ENCODE measurements at regions not wholly inside any gene's neighbourhood (a gene's known extent, or its start where the extent isn't known, plus 50 kb on each side); places are given as distances from the start of the nearest gene placed in this dataset.
"Not testable (repeated sequence)": the region's sequence is repeated elsewhere in the genome, so short reads cannot be mapped to it uniquely, and the experiment has no call there.

GRCh38 chr7:38331853-38332595 lies 58.6 kb upstream of the TARP start:
- DNase-seq (ENCODE audit: low spot score), result not testable (repeated sequence)

GRCh38 chr7:38330861-38331621 lies 57.6 kb upstream of the TARP start:
- DNase-seq (ENCODE audit: low spot score), result peak; percentile 42

- DNase-seq (ENCODE audit: low spot score), result peak; percentile 38
Observed at GRCh38 chr7:38330039-38330438, 56.6 kb upstream of the TARP start.

GRCh38 chr7:38329340-38329739 lies 55.9 kb upstream of the TARP start:
- no peak for DNase-seq (ENCODE audit: low spot score)

- no peak for DNase-seq (ENCODE audit: low spot score)
Observed at GRCh38 chr7:38328814-38329213, 55.4 kb upstream of the TARP start.

GRCh38 chr7:38327637-38328036 lies 54.2 kb upstream of the TARP start:
- no peak for DNase-seq (ENCODE audit: low spot score)
